GM11168 (cell line): ENCODE measurements at regions not wholly inside any gene's neighbourhood (a gene's known extent, or its start where the extent isn't known, plus 50 kb on each side); places are given as distances from the start of the nearest gene placed in this dataset.
"Not testable (repeated sequence)": the region's sequence is repeated elsewhere in the genome, so short reads cannot be mapped to it uniquely, and the experiment has no call there.

ENCODE experiments used
- in situ Hi-C: fragments of 300-500 bp; cut with MboI; formaldehyde crosslinking; loops from one replicate; pipeline ENCODE4 v1.12.0; 2022; ENCODE audit warnings: low sequenced_read_pairs; ENCODE audit not compliant: unreplicated experiment

- in situ Hi-C loops = no loop called here
Measured at GRCh38 chr4:52472444-52472843, 186.7 kb downstream of the USP46 start.

GRCh38 chr4:52477191-52477780 lies 181.8 kb downstream of the USP46 start:
- in situ Hi-C loops = no loop called here

GRCh38 chr4:52483186-52483890 lies 175.8 kb downstream of the USP46 start:
- in situ Hi-C loops = no loop called here

GRCh38 chr4:52507774-52508173 lies 151.3 kb downstream of the USP46 start:
- in situ Hi-C loops = no loop called here

- in situ Hi-C loops = no loop called here
Measured at GRCh38 chr4:52510939-52511565, 148.0 kb downstream of the USP46 start.

GRCh38 chr4:52511825-52512224 lies 147.3 kb downstream of the USP46 start:
- in situ Hi-C loops = no loop called here

- in situ Hi-C loops = no loop called here
Measured at GRCh38 chr4:52512291-52512690, 146.8 kb downstream of the USP46 start.

GRCh38 chr4:52522093-52522492 lies 137.0 kb downstream of the USP46 start:
- in situ Hi-C loops = not testable (repeated sequence)

GRCh38 chr4:52529983-52530382 lies 129.1 kb downstream of the USP46 start:
- in situ Hi-C loops = no loop called here

GRCh38 chr4:52535793-52536192 lies 123.3 kb downstream of the USP46 start:
- in situ Hi-C loops = no loop called here
